Spleen (tissue), 7 donors: ENCODE measurements at regions not wholly inside any gene's neighbourhood (a gene's known extent, or its start where the extent isn't known, plus 50 kb on each side); places are given as distances from the start of the nearest gene placed in this dataset.

ENCODE experiments used
- POLR2A ChIP-seq, 3 donors: fragments of 450-650 bp; IDR thresholded peaks; one replicate each; pipeline ENCODE4 v1.5.1; 2017; ENCODE audit warnings: antibody characterized with exemption in 3 of 3, mild to moderate bottlenecking in 1 of 3
- POLR2AphosphoS5 ChIP-seq, 3 donors: sonication (generic); formaldehyde crosslinking; IDR thresholded peaks; one replicate each; pipeline ENCODE4 v1.5.1; 2017; ENCODE audit warnings: antibody characterized with exemption in 3 of 3
- TF ChIP-seq, protein P1 (sequence below), 11 experiments: fragments of 200-600 bp in 7 of 11; fragments of 450-650 bp in 4 of 11; sonication (generic) in 4 of 11; IDR thresholded peaks in 8 of 11; conservative IDR thresholded peaks in 3 of 11; 1 replicate in 7 of 11; 2 replicates in 4 of 11; pipeline versions ENCODE4 v1.4.0 to v1.8.0; 2016 to 2021; ENCODE audit warnings: antibody characterized with exemption in 11 of 11, inconsistent platforms in 4 of 11, mild to moderate bottlenecking in 1 of 11
- donor health status: DM: no; HTN: no; CAD: no; lungs with moderate emphysema.
- donor health status: DM: no; HTN: no; CAD: no.
- donor health status: DM: no; HTN: no; CAD: no.

DNA sequence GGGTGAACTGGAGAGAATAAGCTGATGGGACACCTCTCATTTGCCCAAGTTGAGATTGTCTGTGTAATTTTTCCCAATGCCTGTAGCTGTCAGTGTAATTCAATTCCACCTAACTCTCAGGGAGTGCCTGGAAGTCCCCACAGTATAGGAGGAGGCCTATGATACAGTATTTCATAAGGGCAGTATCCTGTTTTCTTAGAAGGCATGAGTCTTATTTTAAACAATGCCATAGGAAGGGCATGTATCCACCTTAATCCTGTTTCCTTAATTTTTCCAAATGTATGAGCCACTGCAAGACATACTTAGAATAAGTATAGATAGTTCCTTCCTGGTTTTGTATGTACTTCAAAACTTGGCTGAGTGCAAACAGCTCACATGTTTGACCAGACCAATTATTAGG, 226.6 kb upstream of the USP9Y start:
- TF ChIP-seq, protein P1, sequence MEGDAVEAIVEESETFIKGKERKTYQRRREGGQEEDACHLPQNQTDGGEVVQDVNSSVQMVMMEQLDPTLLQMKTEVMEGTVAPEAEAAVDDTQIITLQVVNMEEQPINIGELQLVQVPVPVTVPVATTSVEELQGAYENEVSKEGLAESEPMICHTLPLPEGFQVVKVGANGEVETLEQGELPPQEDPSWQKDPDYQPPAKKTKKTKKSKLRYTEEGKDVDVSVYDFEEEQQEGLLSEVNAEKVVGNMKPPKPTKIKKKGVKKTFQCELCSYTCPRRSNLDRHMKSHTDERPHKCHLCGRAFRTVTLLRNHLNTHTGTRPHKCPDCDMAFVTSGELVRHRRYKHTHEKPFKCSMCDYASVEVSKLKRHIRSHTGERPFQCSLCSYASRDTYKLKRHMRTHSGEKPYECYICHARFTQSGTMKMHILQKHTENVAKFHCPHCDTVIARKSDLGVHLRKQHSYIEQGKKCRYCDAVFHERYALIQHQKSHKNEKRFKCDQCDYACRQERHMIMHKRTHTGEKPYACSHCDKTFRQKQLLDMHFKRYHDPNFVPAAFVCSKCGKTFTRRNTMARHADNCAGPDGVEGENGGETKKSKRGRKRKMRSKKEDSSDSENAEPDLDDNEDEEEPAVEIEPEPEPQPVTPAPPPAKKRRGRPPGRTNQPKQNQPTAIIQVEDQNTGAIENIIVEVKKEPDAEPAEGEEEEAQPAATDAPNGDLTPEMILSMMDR (IDR thresholded peaks at IDR 0.05 in 8 of 11, conservative IDR thresholded peaks at IDR 0.05 in 3 of 11) = no peak
- TF ChIP-seq POLR2A (IDR thresholded peaks at IDR 0.05) (no peak), POLR2AphosphoS5 (IDR thresholded peaks at IDR 0.05) (no peak)
